Breast epithelium (tissue), 4 donors: ENCODE measurements at regions not wholly inside any gene's neighbourhood (a gene's known extent, or its start where the extent isn't known, plus 50 kb on each side); places are given as distances from the start of the nearest gene placed in this dataset.

Source experiments
- DNase-seq, 2 donors: peaks; one replicate each; pipeline ENCODE4 v3.0.0-alpha.2; 2019; ENCODE audit warnings: low spot score in 2 of 2
- H3K27ac ChIP-seq, 2 donors: fragments of 200-600 bp; sonication (generic) in 1 of 2; one replicate each; pipeline ENCODE4 v1.5.1; 2016 to 2019; ENCODE audit warnings: mild to moderate bottlenecking in 1 of 2
- H3K27me3 ChIP-seq, 2 donors: fragments of 200-600 bp; sonication (generic) in 1 of 2; one replicate each; pipeline versions ENCODE4 v1.5.1 to v1.6.0; 2017 to 2019; ENCODE audit warnings: control low read depth in 1 of 2, mild to moderate bottlenecking in 1 of 2
- H3K36me3 ChIP-seq: fragments of 200-600 bp; one replicate; pipeline ENCODE4 v1.5.1; 2019
- H3K4me1 ChIP-seq, 2 donors: fragments of 200-600 bp; sonication (generic); one replicate each; pipeline ENCODE4 v1.5.1; 2016 to 2019; ENCODE audit warnings: control low read depth in 1 of 2
- H3K4me3 ChIP-seq, 3 donors: fragments of 200-600 bp; sonication (generic); 1 replicate in 2 of 3; 2 replicates in 1 of 3; pipeline ENCODE4 v1.5.1; 2016 to 2019; ENCODE audit warnings: mild to moderate bottlenecking in 3 of 3, moderate library complexity in 2 of 3
- H3K9me3 ChIP-seq, 2 donors: fragments of 200-600 bp; sonication (generic) in 1 of 2; one replicate each; pipeline ENCODE4 v1.5.1; 2016 to 2019; ENCODE audit warnings: control low read depth in 1 of 2
- CTCF ChIP-seq, 3 donors: fragments of 450-650 bp; IDR thresholded peaks; one replicate each; pipeline ENCODE4 v1.5.1; 2016 to 2017; ENCODE audit warnings: antibody characterized with exemption in 3 of 3, mild to moderate bottlenecking in 3 of 3, moderate library complexity in 3 of 3
- POLR2A ChIP-seq: fragments of 450-650 bp; IDR thresholded peaks from one replicate; pipeline ENCODE4 v1.6.1; 2016; ENCODE audit warnings: antibody characterized with exemption, mild to moderate bottlenecking, moderate library complexity
- POLR2AphosphoS5 ChIP-seq, 3 donors: sonication (generic); formaldehyde crosslinking; IDR thresholded peaks; one replicate each; pipeline ENCODE4 v1.6.1; 2017; ENCODE audit warnings: antibody characterized with exemption in 3 of 3
- intact Hi-C: fragments of 100-400 bp; cut with DNase I; formaldehyde crosslinking; loops from one replicate; pipeline ENCODE4 v1.15.1; 2023; ENCODE audit warnings: low total_unique reads

DNA sequence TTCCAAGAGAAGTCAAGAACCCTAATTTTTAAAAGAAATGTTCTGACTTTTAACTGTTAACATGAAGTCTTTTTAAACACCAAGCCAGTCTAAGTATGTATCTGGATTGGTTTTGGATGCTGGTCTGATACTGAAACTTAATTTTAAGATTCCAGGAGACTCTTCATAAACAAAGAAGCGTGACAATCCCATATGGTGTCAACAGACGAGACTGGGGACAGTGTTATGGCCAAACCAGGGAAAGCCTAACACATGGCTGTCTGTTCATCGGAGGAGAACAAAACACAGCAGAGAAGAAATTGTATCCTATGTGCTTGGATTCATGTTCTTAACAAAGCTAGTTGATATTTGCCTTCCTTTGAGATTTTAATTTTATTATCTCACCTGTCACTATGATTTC is 80.5 kb upstream of the UPP2 start:
- TF ChIP-seq POLR2A (no peak), POLR2AphosphoS5 (IDR thresholded peaks at IDR 0.05) (no peak), CTCF (IDR thresholded peaks at IDR 0.05) (no peak)

DNA sequence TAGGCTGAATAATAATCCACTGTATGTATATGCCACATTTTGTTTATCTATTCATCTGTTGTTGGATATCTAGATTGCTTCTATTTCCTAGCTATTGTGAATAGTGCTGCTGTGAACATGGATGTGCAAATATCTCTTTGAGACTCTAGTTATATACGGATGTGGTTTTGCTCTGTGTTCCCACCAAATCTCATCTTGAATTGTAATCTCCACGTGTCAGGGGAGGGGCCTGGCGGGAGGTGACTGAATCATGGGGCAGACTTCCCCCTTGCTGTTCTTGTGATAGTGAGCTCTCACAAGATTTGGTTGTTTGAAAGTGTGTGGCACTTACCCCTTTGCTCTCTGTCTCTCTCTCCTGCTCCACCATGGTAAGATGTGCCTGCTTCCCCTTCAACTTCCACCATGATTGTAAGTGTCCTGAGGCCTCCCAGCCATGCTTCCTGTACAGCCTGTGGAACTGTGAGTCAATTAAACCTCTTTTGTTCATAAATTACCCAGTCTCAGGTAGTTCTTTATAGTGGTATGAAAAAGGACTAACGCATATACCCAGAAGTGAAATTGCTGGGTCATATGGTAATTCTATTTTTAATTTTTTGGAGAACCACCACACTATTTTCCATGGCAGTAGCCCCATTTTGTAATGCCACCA is 86.1 kb upstream of the UPP2 start:
- intact Hi-C loops: no loop called here
- H3K4me3 ChIP-seq: no peak overlapping the region
- TF ChIP-seq CTCF (IDR thresholded peaks at IDR 0.05) (no peak), POLR2AphosphoS5 (IDR thresholded peaks at IDR 0.05) (no peak)
- no peak for DNase-seq
- no peaks in the 10 kb centered on the region for H3K27me3 ChIP-seq
- H3K27ac ChIP-seq: no peak overlapping the region
- no peaks in the 10 kb centered on the region for H3K4me1 ChIP-seq
- H3K36me3 ChIP-seq: no peaks in the 10 kb centered on the region
- H3K9me3 ChIP-seq: no peaks in the 10 kb centered on the region

More for the DNA sequence above, 80.5 kb upstream of the UPP2 start:
- Histone ChIP-seq H3K4me1 (no peaks in the 10 kb centered on the region), H3K36me3 (no peaks in the 10 kb centered on the region), H3K27ac (no peak overlapping the region), H3K27me3 (no peaks in the 10 kb centered on the region), H3K4me3 (no peak overlapping the region), H3K9me3 (no peaks in the 10 kb centered on the region)
- intact Hi-C loops: no loop called here
- DNase-seq: no peak

DNA sequence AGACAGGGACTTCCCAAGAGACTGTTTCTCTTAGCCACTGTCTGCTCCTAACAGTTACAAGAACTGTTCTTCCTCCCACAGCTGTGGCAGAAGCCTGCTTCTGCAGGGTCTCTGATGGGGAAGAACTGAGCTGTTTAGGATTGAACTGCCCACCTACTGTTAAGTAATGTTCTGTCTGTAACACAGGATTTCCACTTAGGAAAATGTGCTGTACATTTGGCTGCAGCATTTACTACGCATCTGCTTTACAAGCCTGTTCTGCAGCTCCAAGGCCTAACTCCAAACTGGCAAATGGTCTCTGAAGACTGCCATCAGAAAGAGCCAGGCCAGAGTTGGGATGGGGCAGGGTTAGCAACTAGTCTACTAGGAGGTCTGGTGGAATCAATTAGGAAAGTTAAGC is 87.8 kb upstream of the UPP2 start:
- H3K36me3 ChIP-seq: no peaks in the 10 kb centered on the region
- H3K27ac ChIP-seq: peak overlapping the region in 1 of 2 donors; percentile 53
- no peak for DNase-seq
- no peak overlapping the region for H3K4me3 ChIP-seq
- intact Hi-C loops: no loop called here
- no peaks in the 10 kb centered on the region for H3K27me3 ChIP-seq
- no peaks in the 10 kb centered on the region for H3K4me1 ChIP-seq
- H3K9me3 ChIP-seq: no peaks in the 10 kb centered on the region
- TF ChIP-seq POLR2AphosphoS5 (IDR thresholded peaks at IDR 0.05): no peak
- TF ChIP-seq CTCF (IDR thresholded peaks at IDR 0.05): no peak
- TF ChIP-seq POLR2A: no peak

- Histone ChIP-seq H3K36me3 (no peaks in the 10 kb centered on the region), H3K27ac (no peak overlapping the region), H3K4me3 (no peak overlapping the region), H3K4me1 (no peaks in the 10 kb centered on the region), H3K9me3 (no peaks in the 10 kb centered on the region), H3K27me3 (no peaks in the 10 kb centered on the region)
- intact Hi-C loops: no loop called here
- DNase-seq: no peak
- no peak for TF ChIP-seq POLR2AphosphoS5 (IDR thresholded peaks at IDR 0.05)
- TF ChIP-seq POLR2A: no peak
- TF ChIP-seq CTCF (IDR thresholded peaks at IDR 0.05): no peak
Measured at GRCh38 chr2:158011055-158011771, 90.5 kb upstream of the UPP2 start.

DNA sequence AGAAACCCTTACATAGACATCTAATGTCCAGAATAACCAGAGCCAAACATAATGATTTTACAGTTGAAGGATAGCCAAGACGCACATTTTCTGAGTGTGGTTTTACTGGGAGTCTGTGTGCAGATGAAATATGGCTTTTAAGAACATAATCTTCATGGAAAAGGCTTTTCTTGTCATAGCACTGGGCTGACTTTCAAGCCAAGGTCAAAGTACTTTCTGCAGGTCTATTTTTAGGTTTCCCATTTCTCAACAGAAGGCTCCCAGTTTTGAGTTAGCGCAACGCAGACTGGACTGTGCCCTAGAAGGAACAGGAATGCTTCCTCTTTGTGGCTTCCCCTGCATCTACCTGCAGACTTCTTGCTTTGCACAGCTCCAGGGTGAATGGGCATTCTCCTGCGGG is 92.3 kb upstream of the UPP2 start:
- intact Hi-C loops: no loop called here
- no peaks in the 10 kb centered on the region for H3K36me3 ChIP-seq
- DNase-seq: no peak

More for the DNA sequence above, 92.3 kb upstream of the UPP2 start:
- TF ChIP-seq POLR2AphosphoS5 (IDR thresholded peaks at IDR 0.05) (no peak), CTCF (IDR thresholded peaks at IDR 0.05) (no peak), POLR2A (no peak)
- no peak overlapping the region for H3K27ac ChIP-seq
- H3K4me3 ChIP-seq: no peak overlapping the region
- no peaks in the 10 kb centered on the region for H3K4me1 ChIP-seq
- H3K9me3 ChIP-seq: no peaks in the 10 kb centered on the region
- no peaks in the 10 kb centered on the region for H3K27me3 ChIP-seq
